ENCODE measurements at regions not wholly inside any gene's neighbourhood (a gene's known extent, or its start where the extent isn't known, plus 50 kb on each side); places are given as distances from the start of the nearest gene placed in this dataset.

DNA sequence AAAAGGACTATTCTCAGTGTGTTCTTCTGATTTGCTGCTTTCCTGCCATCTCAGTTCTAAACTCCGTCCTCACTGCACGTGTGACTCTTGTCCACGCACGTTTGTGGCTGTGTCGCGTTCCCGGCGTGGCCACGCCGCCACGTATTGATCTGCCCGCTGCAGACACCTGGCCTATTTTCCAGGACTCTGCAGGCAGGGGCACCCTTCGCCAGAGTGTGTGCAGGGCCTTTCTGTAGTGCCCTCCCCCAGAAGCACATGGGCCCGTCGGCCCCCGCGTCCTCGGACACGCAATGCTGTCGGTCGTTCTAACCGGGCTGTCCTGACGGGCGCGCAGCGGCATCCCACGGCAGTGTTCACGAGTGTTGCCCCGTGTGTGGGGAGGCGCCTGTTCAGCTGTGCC is 87.6 kb downstream of the YTHDF1 start:
- no peak for DNase-seq

DNA sequence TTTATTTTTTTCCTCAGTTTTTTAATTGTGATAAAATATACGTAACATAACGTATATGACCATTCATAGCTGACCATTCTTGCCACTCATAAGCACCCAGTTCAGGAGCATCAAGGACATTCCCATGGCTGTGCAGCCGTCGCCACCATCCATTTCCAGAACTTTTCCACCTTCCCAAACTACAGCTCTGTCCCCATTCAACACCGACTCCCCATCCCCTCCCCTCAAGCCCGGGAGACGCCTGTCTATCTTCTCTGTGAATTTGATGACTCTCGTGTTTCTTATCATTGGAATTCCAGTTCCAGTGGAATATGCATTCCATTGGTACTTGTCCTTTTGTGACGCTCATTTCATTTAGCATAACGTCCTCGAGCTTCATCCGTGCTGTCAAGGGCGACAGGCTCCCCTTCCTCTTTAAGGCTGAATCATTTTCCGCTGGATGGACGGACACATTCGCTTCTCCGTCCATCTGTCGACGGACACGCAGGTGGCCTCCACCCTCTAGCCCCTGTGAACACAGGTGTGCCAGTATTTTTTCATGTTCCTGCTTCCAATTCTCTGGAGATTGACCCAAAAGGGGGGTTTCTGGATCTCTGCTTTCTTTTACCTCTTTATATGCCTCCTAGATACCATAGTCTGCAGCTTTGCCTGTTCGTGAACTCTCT is 88.1 kb downstream of the YTHDF1 start:
- DNase-seq: no peak

DNA sequence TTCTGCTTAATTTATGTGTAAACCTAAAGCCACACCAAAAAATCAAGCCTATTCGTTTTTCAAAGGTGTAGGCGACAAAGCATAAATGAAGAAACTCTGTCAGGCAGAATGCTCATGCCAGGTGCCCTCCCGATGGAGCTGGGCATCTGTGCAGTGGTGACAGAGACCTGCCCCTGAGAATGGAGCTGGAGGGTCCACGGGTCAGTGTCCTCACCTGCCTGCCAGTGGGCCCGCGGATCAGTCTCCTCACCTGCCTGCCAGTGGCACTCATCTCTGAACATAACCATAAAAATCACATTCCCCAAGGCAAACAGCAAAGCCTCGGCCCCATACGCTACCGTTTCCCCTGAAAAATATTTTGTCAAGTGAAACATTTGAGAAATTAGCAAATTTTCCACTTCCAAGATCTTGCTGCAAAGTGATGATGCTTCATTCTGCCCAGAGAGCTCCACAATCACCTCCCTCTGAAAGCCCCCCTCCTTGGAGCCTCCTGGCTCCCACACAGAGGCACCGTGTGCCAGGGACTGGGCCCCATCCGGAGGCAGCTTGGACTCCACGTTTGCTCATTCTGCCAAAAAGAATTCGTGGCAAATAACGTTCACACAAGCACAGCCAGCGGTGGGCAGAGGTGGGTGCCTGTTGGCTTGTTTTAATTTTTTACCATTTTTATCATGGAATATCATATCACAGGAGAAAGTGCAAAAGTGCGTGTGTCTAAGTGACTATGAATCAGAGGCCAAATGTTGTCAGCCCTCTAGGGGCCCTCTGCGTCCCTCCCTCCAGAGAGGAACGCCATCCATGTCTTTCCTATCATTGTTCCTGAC is 88.8 kb downstream of the YTHDF1 start:
- no peak for DNase-seq

DNA sequence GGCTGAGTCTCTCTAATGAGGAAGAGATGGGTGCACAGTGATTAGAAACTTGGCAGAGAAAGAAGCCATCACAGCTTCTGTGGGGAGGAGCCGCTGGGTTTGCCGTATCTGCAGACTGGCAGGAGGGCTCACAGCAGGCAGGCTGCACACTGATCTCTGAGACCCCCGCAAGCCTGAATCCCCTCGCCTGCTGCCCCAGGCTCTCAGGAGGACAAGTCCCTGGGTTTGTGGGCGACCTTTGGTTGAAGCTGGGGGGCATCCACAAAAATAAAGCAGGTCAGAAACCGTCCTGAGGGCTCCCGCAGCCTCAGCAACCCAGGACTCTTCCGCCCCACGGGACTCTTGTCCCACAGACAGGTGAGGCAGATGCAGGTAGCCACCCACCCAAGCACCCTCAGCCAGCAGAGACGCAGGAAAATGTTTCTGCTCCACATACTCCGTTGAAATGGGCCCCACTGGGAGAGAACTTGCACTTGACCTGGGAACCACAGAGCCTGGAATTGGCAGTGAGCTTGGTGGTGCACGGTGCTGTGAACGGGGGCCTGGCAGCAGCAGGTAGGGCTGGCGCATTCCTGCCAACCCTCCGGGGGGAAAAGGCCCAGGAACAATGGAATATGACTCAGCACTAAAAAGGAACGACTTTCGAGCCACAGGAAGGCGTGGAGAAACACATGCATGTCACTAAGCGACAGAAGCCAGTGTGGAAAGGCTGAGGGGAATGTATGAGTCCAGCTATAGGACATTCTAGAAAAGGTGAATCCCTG is 89.9 kb downstream of the YTHDF1 start:
- no peak for DNase-seq

DNA sequence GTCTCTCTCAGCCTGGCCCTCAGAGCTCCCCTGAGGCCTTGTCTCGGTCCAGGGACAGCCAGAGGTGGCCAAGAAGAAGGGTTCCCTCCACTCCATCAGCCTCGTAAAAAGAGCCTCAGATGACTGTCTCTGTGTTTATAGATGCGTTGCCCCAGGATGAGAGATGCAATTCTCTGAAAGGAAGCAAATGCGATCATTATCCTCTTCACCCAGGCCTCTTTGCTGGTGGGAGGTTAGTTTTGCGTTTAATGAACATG is 90.4 kb downstream of the YTHDF1 start:
- DNase-seq: no peak

DNA sequence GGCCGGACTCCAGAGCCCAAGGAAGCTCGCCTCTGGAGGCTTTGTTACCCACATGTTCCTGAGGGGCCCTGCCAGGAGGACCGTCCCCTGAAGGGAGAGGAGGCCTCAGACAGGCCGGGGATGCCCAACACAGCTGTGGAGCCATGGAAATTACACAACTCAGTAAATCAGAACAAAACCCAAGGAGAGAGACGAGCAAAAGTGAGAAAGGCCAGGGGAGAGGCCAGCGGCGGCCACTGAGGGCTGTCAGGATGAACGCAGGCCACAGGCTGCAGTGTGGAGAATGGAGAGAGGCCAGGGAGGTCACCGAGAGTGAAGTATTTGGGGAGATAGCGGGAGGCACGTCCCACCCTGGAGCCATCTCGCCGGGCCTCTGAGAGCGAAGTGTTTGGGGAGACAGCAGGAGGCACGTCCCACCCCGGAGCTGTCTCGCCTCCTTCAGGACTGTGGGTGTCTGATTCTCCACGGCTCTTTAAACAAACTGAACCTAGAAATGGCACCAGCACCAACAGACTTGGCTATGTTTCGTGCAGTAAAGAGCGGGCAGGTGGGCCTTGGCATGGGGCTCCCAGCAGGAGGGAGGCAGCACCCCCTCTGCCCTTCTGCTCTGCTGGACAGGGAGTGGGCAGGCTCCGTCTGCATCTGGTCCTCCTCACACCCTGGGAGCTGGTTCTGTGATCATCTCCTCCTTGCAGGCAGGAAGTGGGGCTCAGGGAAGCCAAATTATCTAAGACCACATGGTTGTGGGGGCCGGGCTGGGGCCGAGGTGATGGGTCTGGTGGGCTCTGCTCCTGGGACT is 91.0 kb downstream of the YTHDF1 start:
- DNase-seq: no peak

DNA sequence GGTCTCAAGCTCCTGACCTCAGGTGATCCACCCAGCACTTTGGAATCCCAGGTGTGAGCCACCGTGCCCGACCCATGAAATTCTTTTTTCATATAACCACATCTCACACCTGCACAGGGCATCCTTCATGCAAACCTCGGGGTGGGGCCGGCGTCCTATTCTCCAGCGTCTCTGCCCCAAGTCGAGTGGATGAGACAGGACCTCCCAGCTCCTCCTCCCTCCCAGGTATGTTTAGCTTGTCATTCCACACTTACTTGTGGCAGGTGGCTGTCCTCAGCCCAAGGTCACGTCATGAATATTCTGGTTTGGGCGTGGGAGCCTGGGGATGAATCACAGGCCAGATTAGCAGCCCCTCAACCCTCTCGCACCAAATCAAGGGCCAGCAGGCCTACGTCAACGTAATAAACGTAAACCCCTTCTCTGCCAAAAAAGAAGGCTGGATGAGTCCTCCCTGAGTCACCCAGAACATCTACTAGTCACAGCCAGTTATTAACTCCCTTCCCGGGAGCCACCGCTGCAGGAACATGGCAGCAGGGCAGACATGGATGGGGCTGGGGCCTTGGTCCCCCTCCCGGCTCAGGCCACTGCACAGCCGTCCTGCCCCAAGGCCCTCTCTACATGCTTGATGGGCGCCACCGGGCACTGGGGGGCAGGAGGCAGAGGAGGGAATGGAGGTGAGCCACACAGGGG is 91.7 kb downstream of the YTHDF1 start:
- no peak for DNase-seq

DNA sequence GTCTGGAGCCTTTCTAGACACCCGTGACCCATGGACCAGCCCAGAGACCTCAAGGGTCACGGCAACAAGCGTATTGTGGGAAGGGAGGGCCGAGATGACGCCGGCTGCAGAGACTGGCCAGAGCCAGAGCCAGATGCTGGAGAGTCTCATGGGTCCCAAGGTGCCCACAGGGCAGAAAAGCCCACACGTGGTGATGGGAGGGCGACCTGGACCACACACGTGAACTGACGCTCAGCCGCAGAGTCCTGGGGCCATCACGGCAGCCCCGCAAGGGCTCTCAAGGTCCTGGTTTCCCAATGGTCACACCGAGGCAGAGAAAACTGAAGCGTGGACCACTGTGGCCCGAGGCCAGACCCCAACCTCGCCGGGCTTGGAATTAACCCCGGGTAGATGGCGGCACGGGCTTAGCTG is 92.6 kb downstream of the YTHDF1 start:
- DNase-seq: no peak

DNA sequence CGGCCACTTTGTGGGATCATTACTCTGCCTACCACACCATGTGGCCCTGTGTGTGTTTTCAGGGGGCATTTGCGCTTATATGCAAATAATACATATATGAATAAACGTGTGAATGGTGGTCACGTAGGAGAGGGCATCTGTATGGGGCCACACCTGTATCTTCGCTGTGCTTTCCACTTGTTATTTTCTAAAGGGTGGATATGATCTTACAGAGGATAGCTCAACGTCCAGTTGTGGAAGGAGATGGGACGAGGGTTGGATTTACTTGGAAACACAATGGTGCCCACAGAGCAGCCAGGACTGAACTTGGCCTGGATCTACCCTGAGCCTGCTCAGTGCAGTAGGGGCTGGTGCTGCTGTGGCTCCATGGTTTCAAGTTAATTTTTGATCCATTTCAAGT is 93.3 kb downstream of the YTHDF1 start:
- no peak for DNase-seq

DNA sequence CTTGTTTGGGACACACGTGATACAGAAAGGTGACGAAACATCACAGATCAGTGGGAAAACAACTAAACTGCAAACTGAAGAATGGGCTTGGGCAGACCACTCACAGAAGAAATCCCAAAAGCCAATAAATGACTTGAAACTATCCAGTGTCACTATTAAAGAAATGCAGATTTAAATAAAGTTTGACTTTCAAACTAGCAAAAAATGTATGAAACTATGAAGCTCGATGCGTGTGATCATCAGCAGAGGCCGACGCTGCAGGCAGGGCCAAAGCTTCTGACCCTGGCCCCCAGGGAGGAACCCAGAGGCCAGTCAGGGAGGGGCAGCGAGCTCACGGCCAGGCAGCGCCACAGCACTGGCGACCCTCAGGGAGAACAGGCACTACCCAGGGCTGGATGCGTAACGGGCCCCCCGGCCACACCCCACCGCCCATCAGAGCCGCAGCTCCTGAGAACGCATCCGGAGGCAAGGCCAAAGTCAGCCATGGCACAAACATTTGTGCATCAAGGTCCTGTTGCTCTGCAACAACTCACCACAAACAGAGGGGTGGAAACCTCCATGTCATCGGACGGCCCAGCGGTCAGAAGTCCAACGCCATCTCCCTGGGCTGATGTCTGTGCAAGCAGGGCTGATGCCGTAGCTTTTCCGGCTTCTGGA is 94.1 kb downstream of the YTHDF1 start:
- DNase-seq: no peak

DNA sequence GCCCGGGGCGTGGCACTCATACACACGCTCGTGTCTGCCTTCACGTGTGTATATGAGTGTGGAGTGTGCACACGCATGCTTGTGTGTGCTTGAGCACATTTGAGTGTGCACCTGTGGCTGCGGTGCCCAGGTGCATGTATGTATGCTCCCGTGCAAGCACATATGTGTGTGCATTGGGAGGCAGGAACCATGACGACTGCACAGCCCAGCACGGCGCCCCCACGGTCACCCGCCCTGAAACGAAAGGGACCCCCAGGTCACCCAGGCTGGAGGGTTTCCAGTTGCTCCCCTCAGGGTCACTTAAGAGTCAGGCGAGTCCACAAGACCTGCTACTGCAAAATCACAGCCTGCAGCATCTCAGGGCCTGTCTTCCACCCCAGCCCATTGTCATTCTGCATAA is 94.7 kb downstream of the YTHDF1 start:
- no peak for DNase-seq

DNA sequence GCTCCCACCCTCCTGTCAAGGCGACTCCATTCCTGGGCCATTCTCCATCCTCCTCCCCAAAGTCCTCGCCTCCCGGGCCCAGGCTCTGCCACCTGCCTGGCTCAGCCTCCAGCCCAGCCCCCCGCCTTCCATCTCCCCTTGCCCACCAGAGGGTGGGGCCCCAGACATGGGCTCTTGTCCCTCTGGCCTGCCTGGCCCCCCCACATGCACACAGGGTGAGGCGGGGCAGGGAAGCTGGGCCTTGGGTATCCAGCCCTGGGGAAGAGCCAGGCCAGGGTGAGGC is 95.2 kb downstream of the YTHDF1 start:
- DNase-seq: no peak

DNA sequence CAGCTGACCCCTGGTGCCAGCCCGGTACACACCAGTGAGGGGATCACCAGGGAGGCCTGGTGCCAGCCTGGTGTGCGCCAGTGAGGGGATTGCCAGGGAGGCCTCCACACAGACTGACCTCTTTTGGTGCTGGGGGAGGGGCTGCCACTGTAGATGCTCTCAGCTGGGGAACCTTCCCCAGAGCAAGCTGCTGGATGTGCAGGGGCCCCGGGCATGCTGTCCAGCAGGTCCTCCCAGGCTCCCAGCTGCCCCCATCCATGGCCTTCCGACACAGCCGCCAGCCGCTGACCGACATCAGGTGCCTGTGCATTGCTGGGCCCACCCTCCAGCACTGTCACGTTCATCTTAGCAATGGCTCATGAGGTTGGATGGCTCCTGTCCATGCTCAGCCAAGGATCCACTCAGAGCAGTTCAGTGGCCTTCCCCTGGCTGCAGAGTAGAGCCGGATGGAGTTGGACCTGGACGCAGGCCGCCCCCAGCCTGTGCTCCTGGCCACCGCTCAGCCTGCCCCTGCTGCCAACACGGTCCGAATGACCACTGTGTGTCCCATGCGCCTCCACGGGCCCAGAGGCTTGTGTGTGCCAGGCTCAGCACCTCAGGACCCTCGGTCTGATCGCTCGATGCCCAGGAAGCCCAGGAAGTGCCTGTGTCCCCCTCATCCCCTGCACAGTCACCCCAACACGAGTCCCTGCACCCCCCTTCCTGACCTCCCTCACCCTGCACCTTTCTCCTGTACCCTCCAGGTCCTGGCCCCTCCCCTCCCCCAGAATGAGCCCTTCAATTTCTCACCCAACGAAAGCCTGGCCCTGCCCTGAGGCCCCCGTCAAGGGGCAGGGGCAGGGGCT is 95.7 kb downstream of the YTHDF1 start:
- DNase-seq: no peak

DNA sequence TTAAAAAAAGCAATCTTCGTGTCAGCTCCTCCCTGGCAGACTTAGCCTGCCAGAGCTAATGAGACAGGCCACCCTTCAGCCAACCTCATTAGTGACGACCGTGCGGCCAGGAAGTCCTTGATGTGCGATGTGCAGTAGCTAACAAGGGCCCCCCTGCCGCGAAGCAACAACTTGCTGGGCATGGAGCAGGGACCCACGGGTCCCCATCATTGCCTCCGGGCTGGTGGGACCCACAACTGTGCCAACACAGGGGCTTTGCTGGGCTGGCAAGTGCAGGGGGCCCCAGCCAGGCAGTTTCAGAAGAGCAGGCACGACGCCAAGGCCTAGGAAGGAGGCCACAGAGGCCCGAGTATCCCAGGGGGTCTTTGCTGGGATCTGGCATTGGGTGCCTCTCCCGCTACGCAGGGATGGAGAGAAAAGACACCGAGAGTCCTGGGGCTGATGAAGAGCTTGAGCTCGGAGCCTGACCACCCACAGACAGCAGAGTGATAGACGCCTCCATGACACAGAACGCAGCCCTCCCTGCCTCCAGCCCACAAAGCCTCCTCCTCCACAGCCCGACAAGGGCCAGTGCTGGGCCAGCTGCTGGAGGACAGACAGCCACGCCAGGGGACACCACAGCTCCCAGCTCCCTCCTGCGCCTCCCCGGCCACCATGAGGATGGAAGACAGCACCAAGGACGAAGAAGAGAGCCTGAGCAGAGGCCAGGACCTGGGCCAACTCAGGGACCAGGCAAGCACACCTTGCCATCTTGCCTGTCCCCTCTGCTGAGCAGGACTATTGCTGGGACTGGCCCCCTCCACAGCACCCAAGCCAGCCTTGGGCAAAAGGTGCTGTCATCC is 96.6 kb downstream of the YTHDF1 start:
- no peak for DNase-seq

DNA sequence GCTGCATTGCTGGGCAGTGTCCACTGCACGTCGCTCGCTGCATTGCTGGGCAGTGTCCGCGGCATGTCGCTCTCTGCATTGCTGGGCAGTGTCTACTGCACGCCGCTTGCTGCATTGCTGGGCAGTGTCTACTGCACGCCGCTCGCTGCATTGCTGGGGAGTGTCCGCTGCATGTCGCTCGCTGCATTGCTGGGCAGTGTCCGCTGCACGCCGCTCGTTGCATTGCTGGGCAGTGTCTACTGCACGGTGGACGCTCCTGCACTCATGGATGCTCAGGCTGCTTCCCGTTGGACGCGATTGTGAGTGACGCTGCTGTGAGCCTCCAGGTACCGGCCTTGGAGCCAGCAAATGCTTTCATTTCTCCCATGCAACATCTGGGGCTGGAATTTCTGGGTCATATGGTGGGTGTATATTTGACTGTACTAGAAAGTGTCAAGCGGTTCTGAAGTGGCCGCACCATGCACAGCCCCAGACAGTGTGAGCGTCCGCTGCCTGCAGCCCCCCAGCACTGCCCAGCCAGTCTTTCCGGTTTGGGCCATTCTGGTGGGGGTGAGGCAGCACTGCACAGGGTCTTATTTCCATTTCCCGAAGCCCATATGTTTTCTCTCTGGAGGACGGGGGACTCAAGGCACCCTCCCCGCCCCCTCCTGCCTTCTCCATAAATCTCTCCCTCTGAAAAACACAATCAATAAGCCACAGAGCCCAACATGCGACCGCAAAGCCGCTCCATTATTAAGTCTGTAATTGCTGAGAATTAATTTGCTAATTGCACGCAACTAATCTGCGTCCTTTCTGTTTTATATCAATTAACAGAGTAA is 97.4 kb downstream of the YTHDF1 start:
- DNase-seq: no peak

DNA sequence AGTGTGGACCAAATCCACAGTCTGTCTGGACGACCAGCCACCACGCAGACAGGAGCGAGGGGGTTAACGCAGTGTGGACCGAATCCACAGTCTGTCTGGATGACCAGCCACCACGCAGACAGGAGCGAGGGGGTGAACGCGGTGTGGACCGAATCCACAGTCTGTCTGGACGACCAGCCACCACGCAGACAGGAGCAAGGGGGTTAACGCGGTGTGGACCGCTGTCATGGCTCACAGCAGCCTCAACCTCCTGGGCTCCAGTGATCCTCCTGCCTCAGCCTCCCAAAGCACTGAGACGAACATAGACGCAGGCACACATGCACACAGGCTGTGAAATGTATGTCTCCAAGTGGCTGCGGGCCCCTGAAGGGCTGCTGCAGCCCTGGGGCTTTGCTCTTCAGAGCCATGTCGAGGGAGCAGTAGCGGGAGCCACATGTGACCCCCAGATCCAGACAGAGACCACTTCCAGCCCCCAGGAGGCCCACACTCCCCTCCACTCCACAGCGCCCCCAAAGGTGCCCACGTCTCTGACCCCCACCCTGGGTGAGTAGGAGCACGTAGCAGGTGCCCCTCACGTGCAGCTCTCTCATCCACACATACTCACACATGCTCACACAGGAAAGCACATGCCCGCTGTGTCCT is 98.1 kb downstream of the YTHDF1 start:
- DNase-seq: no peak

DNA sequence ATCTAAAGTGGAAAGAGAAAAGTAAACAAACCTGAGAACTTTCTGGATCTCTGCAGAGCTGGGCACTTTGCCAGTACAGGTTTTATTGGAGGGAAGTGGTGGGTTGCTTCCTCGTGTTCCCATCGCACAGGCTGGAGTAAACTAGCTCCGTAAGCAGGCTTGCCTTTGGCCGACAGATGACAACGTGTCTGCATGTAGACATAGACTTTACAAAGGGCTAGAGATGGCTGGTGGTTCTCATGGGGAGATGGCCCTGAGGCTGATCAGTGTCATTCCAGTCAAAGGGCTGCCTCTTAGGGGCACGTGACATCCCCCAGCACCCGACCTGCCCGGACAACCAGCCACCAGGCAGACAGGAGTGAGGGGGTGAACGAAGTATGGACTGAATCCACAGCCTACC is 98.8 kb downstream of the YTHDF1 start:
- DNase-seq: no peak

All from muscle of arm (tissue), 1 donor.